Lung (tissue), 11 donors: ENCODE measurements at regions not wholly inside any gene's neighbourhood (a gene's known extent, or its start where the extent isn't known, plus 50 kb on each side); places are given as distances from the start of the nearest gene placed in this dataset.
"Not testable (repeated sequence)": the region's sequence is repeated elsewhere in the genome, so short reads cannot be mapped to it uniquely, and the experiment has no call there.

Experiments
- ATAC-seq: fragments of 200-7000 bp; cut with Tn5 transposase; one replicate; pipeline ENCODE4 v1.9.1; 2020; ENCODE audit warnings: moderate number of reproducible peaks; ENCODE audit not compliant: insufficient read depth, low FRiP score
- DNase-seq, 3 donors: peaks; one replicate each; pipeline ENCODE4 v3.0.0-alpha.2; 2013 to 2017
- H3K27ac ChIP-seq, 2 donors: one replicate each; pipeline ENCODE4 v1.5.1; 2013; ENCODE audit warnings: mild to moderate bottlenecking in 2 of 2, moderate library complexity in 2 of 2, control low read depth in 1 of 2, inconsistent platforms in 1 of 2, low read depth in 1 of 2, low read length in 1 of 2
- H3K27me3 ChIP-seq, 3 donors: one replicate each; pipeline ENCODE4 v1.5.1; 2013; ENCODE audit warnings: low read length in 2 of 3; ENCODE audit not compliant: control insufficient read depth in 3 of 3, insufficient read depth in 3 of 3
- H3K36me3 ChIP-seq, 4 donors: one replicate each; pipeline ENCODE4 v1.5.1; 2013; ENCODE audit warnings: low read length in 4 of 4, mild to moderate bottlenecking in 1 of 4, moderate library complexity in 1 of 4; ENCODE audit not compliant: control insufficient read depth in 4 of 4, insufficient read depth in 4 of 4
- H3K4me1 ChIP-seq, 5 donors: one replicate each; pipeline ENCODE4 v1.5.1; 2013; ENCODE audit warnings: low read length in 5 of 5, mild to moderate bottlenecking in 2 of 5, moderate library complexity in 1 of 5; ENCODE audit not compliant: control insufficient read depth in 5 of 5, insufficient read depth in 5 of 5
- H3K4me3 ChIP-seq: one replicate; pipeline ENCODE4 v1.5.1; 2013; ENCODE audit warnings: mild to moderate bottlenecking, control low read depth, moderate library complexity
- H3K9ac ChIP-seq, 2 donors: one replicate each; pipeline ENCODE4 v1.5.1; 2013; ENCODE audit warnings: low read length in 2 of 2, control low read depth in 1 of 2; ENCODE audit not compliant: insufficient read depth in 1 of 2
- H3K9me3 ChIP-seq, 4 donors: one replicate each; pipeline ENCODE4 v1.5.1; 2013; ENCODE audit warnings: low read length in 3 of 4, mild to moderate bottlenecking in 1 of 4, moderate library complexity in 1 of 4; ENCODE audit not compliant: control insufficient read depth in 4 of 4, insufficient read depth in 3 of 4
- WGBS, 2 donors: extraction: QIAGEN DNeasy Blood & Tissue Kit; methylation state at CpG; one replicate each; pipeline ENCODE4 v1.1.7; 2013; 5-methylcytosine and 5-hydroxymethylcytosine counted together
- TF ChIP-seq, protein P1 (sequence below): IDR thresholded peaks from 2 replicates; pipeline ENCODE4 v1.5.1; 2012; ENCODE audit warnings: mild to moderate bottlenecking; ENCODE audit errors: control extremely low read depth, extremely low read depth
- donor health status: control.
- donor health status: control.
- donor health status: Bipolar disorder and iron deficiency.
- donor health status: healthy.
- donor health status: DM: yes; HTN: yes; CAD: no.

DNA sequence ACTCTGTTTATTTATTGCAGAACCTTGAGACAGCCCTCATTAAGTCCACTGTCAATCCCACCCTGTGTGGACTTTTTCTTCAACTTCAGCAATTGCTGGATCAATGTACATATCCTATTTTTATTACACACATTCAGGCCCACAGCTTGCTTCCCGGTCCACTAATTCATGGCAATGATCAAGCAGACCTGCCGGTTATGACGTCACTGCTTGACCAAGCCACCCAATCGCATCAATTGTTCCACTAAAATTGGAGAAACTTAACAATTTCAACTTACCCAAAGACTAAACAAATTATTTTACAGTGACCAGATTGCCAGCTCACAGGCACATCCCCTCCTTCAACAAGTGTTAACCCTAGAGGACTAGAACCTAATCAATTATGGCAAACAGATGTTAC lies 240.4 kb upstream of the MAGEB18 start:
- no peak for ATAC-seq

GRCh38 chrX:25905728-25906127 lies 232.4 kb upstream of the MAGEB18 start:
- H3K4me1 ChIP-seq, ATAC-seq, H3K9ac ChIP-seq, H3K9me3 ChIP-seq, DNase-seq, H3K4me3 ChIP-seq, H3K27me3 ChIP-seq, H3K36me3 ChIP-seq, H3K27ac ChIP-seq: not testable (repeated sequence)
- WGBS, 2 donors = 94% methylated on average over 26 of the region's 30 CpGs; no CpG with 5 or more reads in 1 of the 2 donors

More for the DNA sequence above, 240.4 kb upstream of the MAGEB18 start:
- 91 to 97% methylated on average over 4 of the region's 4 CpGs for WGBS, 2 donors
- H3K4me3 ChIP-seq = no peak overlapping the region
- H3K36me3 ChIP-seq = no peaks in the 10 kb centered on the region
- H3K9me3 ChIP-seq = peaks cover 0 to 5% (median 1%) of the 10 kb centered on the region in 4 donors
- no peak for DNase-seq
- no peak overlapping the region for H3K27ac ChIP-seq
- H3K9ac ChIP-seq = no peak overlapping the region
- H3K27me3 ChIP-seq = no peaks in the 10 kb centered on the region
- TF ChIP-seq, protein P1, sequence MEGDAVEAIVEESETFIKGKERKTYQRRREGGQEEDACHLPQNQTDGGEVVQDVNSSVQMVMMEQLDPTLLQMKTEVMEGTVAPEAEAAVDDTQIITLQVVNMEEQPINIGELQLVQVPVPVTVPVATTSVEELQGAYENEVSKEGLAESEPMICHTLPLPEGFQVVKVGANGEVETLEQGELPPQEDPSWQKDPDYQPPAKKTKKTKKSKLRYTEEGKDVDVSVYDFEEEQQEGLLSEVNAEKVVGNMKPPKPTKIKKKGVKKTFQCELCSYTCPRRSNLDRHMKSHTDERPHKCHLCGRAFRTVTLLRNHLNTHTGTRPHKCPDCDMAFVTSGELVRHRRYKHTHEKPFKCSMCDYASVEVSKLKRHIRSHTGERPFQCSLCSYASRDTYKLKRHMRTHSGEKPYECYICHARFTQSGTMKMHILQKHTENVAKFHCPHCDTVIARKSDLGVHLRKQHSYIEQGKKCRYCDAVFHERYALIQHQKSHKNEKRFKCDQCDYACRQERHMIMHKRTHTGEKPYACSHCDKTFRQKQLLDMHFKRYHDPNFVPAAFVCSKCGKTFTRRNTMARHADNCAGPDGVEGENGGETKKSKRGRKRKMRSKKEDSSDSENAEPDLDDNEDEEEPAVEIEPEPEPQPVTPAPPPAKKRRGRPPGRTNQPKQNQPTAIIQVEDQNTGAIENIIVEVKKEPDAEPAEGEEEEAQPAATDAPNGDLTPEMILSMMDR = no peak
- no peaks in the 10 kb centered on the region for H3K4me1 ChIP-seq

- WGBS, 2 donors = 67 to 90% methylated on average over 3 of the region's 3 CpGs
Observed at GRCh38 chrX:25925946-25926345, 212.2 kb upstream of the MAGEB18 start.

DNA sequence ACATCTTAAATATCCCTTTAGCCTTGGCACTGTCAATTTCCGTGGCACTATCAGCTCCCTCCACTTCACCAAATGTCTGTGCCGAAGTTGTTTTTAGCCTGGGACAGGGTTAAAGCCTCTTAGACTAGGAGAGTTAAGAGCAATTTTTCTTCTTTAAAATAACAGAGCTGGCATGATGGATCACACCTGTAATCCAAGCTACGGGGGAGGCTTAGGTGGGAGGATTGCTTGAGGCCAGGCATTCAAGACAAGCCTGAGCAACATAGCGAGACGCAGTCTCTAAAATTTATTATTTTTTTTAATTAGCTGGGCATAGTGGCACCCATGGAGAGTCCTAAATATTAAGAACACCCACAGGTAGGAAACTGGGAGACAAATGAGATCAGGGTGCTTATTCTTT lies 209.8 kb upstream of the MAGEB18 start:
- Histone ChIP-seq H3K4me1 (no peaks in the 10 kb centered on the region), H3K9ac (no peak overlapping the region), H3K36me3 (no peaks in the 10 kb centered on the region), H3K27me3 (no peaks in the 10 kb centered on the region), H3K27ac (no peak overlapping the region), H3K9me3 (no peaks in the 10 kb centered on the region), H3K4me3 (no peak overlapping the region)
- ATAC-seq = no peak
- DNase-seq = no peak
- WGBS, 2 donors = 49 to 83% methylated on average over 5 of the region's 5 CpGs
- TF ChIP-seq, protein P1 = no peak

More at GRCh38 chrX:25925946-25926345, 212.2 kb upstream of the MAGEB18 start:
- no peaks in the 10 kb centered on the region for H3K9me3 ChIP-seq
- no peak overlapping the region for H3K9ac ChIP-seq
- ATAC-seq = no peak
- no peaks in the 10 kb centered on the region for H3K27me3 ChIP-seq
- no peak overlapping the region for H3K27ac ChIP-seq
- no peaks in the 10 kb centered on the region for H3K36me3 ChIP-seq
- no peak overlapping the region for H3K4me3 ChIP-seq
- no peaks in the 10 kb centered on the region for H3K4me1 ChIP-seq
- TF ChIP-seq, protein P1 = no peak
- DNase-seq = no peak
